Caco-2 (cell line): ENCODE measurements at regions not wholly inside any gene's neighbourhood (a gene's known extent, or its start where the extent isn't known, plus 50 kb on each side); places are given as distances from the start of the nearest gene placed in this dataset.

Source experiments
- BruUV-seq: library from RNA; stranded (reverse); fragments of 400-500 nt; replicated peaks from 2 replicates; lab custom pipeline; 2021; lab: Mats Ljungman, UMichigan
- CTCF ChIA-PET: fragments of 300-600 bp; sonication (Branson Sonifier 250); formaldehyde crosslinking; loops from one replicate; lab custom pipeline; 2022; ENCODE audit warnings: antibody characterized with exemption; lab: Charles Lee
- POLR2A ChIA-PET: fragments of 300-600 bp; sonication (Branson Sonifier 250); formaldehyde crosslinking; loops from one replicate; lab custom pipeline; 2022; ENCODE audit warnings: antibody characterized with exemption; lab: Charles Lee
- DNase-seq, 2 experiments: peaks; one replicate each; pipeline versions ENCODE4 v3.0.0 to v3.0.0-alpha.2; 2020 to 2022
- H3K27me3 ChIP-seq: replicated peaks from 2 replicates; pipeline ENCODE4 v1.6.0; 2011; ENCODE audit warnings: low read length; ENCODE audit not compliant: control insufficient read depth, insufficient read depth
- H3K36me3 ChIP-seq: 2 replicates; pipeline ENCODE4 v1.5.1; 2011; ENCODE audit warnings: low read length; ENCODE audit not compliant: control insufficient read depth, insufficient read depth
- H3K4me1 ChIP-seq: fragments of 250-450 bp; sonication (Bioruptor Pico); 2 replicates; pipeline ENCODE4 v1.5.1; 2020; ENCODE audit warnings: mild to moderate bottlenecking
- H3K4me3 ChIP-seq: 2 replicates; pipeline ENCODE4 v1.5.1; 2011; ENCODE audit warnings: low read depth, mild to moderate bottlenecking, control low read depth, low read length
- H3K9me3 ChIP-seq: fragments of 250-450 bp; sonication (Bioruptor Pico); 2 replicates; pipeline ENCODE4 v1.5.1; 2020; ENCODE audit warnings: mild to moderate bottlenecking, moderate library complexity
- H3K27ac Mint-ChIP-seq: one replicate; pipeline ENCODE4 v1.8.0; 2022; ENCODE audit warnings: mixed read lengths; ENCODE audit not compliant: unreplicated experiment
- H3K27me3 Mint-ChIP-seq: one replicate; pipeline ENCODE4 v1.8.0; 2022; ENCODE audit warnings: mixed read lengths; ENCODE audit not compliant: insufficient read depth, unreplicated experiment
- H3K36me3 Mint-ChIP-seq: one replicate; pipeline ENCODE4 v1.8.0; 2022; ENCODE audit warnings: mild to moderate bottlenecking, mixed read lengths; ENCODE audit not compliant: insufficient read depth, unreplicated experiment
- H3K4me1 Mint-ChIP-seq: one replicate; pipeline ENCODE4 v1.8.0; 2022; ENCODE audit warnings: low read depth, mixed read lengths; ENCODE audit not compliant: unreplicated experiment
- H3K4me3 Mint-ChIP-seq: one replicate; pipeline ENCODE4 v1.8.0; 2022; ENCODE audit warnings: mild to moderate bottlenecking, moderate library complexity, mixed read lengths; ENCODE audit not compliant: unreplicated experiment
- H3K9me3 Mint-ChIP-seq: one replicate; pipeline ENCODE4 v1.8.0; 2022; ENCODE audit warnings: mixed read lengths; ENCODE audit not compliant: unreplicated experiment
- intact Hi-C: fragments of 100-400 bp; cut with micrococcal nuclease; formaldehyde crosslinking; loops from one replicate; pipeline ENCODE4 v1.10.0; 2022; ENCODE audit not compliant: unreplicated experiment
- TF ChIP-seq, protein P1 (sequence below), 2 experiments: fragments of 200-600 bp in 1 of 2; IDR thresholded peaks; 1 replicate in 1 of 2; 2 replicates in 1 of 2; pipeline versions ENCODE4 v1.5.1 to v1.8.0; 2011 to 2022; ENCODE audit warnings: antibody characterized with exemption in 1 of 2, control low read depth in 1 of 2, inconsistent platforms in 1 of 2, low read depth in 1 of 2, low read length in 1 of 2, mild to moderate bottlenecking in 1 of 2, moderate library complexity in 1 of 2; ENCODE audit not compliant: insufficient read depth in 1 of 2, severe bottlenecking in 1 of 2, unreplicated experiment in 1 of 2

DNA sequence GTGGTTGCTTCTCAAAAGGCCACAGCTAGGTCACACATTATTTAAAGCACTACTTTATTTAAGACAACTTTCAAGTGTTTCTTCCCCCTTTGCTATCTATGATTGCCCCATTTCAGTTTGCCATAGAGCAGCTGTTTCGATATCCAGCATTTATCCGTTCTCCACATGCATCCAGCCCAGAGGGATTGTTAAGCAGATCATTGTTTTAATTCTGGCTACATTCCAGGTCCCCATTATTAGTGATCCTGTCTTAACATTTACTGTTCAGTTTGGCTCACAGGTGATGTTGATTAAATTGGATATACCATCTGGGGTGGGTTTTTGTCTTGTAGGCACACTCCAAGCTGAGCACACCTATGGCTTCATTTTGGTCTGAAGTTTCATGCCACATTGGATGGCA lies 638.7 kb downstream of the ZEB2 start:
- ChIA-PET POLR2A (no interaction called here), CTCF (no interaction called here)
- no peak for DNase-seq
- Mint-ChIP-seq H3K4me3 (no peak overlapping the region), H3K36me3 (no peaks in the 10 kb centered on the region), H3K27me3 (peaks cover 8% of the 10 kb centered on the region), H3K4me1 (no peaks in the 10 kb centered on the region), H3K9me3 (no peaks in the 10 kb centered on the region), H3K27ac (no peak overlapping the region)
- Histone ChIP-seq H3K36me3 (no peaks in the 10 kb centered on the region), H3K4me1 (no peaks in the 10 kb centered on the region), H3K27me3 (no peaks in the 10 kb centered on the region), H3K9me3 (no peaks in the 10 kb centered on the region; the same call in 1 of the 2 replicates), H3K4me3 (no peak overlapping the region)
- intact Hi-C loops: no loop called here
- BruUV-seq: no TSS peak
- TF ChIP-seq, protein P1, sequence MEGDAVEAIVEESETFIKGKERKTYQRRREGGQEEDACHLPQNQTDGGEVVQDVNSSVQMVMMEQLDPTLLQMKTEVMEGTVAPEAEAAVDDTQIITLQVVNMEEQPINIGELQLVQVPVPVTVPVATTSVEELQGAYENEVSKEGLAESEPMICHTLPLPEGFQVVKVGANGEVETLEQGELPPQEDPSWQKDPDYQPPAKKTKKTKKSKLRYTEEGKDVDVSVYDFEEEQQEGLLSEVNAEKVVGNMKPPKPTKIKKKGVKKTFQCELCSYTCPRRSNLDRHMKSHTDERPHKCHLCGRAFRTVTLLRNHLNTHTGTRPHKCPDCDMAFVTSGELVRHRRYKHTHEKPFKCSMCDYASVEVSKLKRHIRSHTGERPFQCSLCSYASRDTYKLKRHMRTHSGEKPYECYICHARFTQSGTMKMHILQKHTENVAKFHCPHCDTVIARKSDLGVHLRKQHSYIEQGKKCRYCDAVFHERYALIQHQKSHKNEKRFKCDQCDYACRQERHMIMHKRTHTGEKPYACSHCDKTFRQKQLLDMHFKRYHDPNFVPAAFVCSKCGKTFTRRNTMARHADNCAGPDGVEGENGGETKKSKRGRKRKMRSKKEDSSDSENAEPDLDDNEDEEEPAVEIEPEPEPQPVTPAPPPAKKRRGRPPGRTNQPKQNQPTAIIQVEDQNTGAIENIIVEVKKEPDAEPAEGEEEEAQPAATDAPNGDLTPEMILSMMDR (IDR thresholded peaks at IDR 0.05; ENCODE audit: insufficient read depth in 1 of 2, low read depth in 1 of 2, low read length in 1 of 2, severe bottlenecking in 1 of 2, unreplicated experiment in 1 of 2): no peak

DNA sequence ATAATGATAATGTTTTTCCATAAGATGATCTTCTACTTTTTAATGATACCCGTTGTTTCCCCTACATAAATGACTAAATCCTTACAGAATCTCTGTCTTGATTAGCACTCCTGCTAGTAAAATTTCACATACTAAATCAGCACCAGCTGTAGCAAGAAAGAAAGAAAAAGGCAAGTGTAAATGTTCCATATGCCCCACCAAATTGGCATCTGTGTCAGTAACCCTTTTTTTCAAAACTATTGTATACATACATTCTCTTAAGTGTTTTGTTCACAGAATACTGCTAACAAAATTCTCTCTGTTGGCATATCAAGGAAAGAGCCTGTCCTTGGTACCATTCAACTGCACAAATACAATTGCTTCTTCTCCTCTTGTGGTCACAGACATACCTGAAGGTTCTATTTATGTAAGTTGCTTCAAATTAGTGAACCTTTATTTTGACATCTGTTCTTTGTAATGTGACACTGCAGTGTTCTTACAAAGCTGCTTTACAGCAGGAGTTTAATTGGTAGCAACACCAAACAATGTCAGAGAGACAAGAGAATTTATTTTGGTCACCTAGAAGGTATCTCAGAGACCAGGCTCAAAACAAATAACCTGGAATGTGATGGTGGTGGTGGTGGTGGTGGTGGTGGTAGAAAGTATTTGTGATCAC lies 641.9 kb downstream of the ZEB2 start:
- ChIA-PET POLR2A (no interaction called here), CTCF (no interaction called here)
- TF ChIP-seq, protein P1 (IDR thresholded peaks at IDR 0.05; ENCODE audit: insufficient read depth in 1 of 2, low read depth in 1 of 2, low read length in 1 of 2, severe bottlenecking in 1 of 2, unreplicated experiment in 1 of 2): no peak
- no TSS peak for BruUV-seq
- Histone ChIP-seq H3K4me1 (no peaks in the 10 kb centered on the region), H3K4me3 (no peak overlapping the region), H3K27me3 (no peaks in the 10 kb centered on the region), H3K36me3 (no peaks in the 10 kb centered on the region), H3K9me3 (no peaks in the 10 kb centered on the region; the same call in 1 of the 2 replicates)
- intact Hi-C loops: no loop called here
- peaks cover 3% of the 10 kb centered on the region for H3K27me3 Mint-ChIP-seq
- H3K27ac Mint-ChIP-seq: no peak overlapping the region
- no peaks in the 10 kb centered on the region for H3K4me1 Mint-ChIP-seq
- no peaks in the 10 kb centered on the region for H3K36me3 Mint-ChIP-seq
- no peak for DNase-seq
- H3K4me3 Mint-ChIP-seq: no peak overlapping the region
- peaks cover 6% of the 10 kb centered on the region for H3K9me3 Mint-ChIP-seq

DNA sequence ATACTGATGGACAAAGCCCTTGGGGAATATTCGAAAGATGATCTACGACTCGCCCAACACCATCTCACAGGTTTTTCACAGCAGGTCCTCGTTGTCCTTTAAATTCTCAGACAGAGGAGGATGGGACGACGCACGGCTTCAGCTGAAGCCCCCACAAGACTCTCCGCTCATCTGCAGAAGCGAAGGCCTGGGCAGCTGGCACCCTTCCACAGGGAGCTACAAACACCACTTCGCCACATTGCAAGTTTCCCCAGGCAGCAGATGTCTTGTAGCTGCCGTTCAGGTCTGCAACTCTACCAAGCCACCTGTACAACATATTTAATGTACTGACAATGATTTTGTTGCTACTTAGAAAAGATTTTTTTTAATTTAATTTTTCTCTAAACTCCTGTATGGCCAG lies 642.9 kb downstream of the ZEB2 start:
- Mint-ChIP-seq H3K27me3 (peaks cover 3% of the 10 kb centered on the region), H3K27ac (no peak overlapping the region), H3K4me1 (no peaks in the 10 kb centered on the region), H3K9me3 (peaks cover 10% of the 10 kb centered on the region), H3K4me3 (no peak overlapping the region), H3K36me3 (no peaks in the 10 kb centered on the region)
- ChIA-PET POLR2A (no interaction called here), CTCF (no interaction called here)
- Histone ChIP-seq H3K4me3 (no peak overlapping the region), H3K9me3 (peaks cover 7% of the 10 kb centered on the region; the same call in 1 of the 2 replicates), H3K36me3 (no peaks in the 10 kb centered on the region), H3K4me1 (no peaks in the 10 kb centered on the region), H3K27me3 (no peaks in the 10 kb centered on the region)
- DNase-seq: no peak
- intact Hi-C loops: no loop called here
- TF ChIP-seq, protein P1 (IDR thresholded peaks at IDR 0.05; ENCODE audit: insufficient read depth in 1 of 2, low read depth in 1 of 2, low read length in 1 of 2, severe bottlenecking in 1 of 2, unreplicated experiment in 1 of 2): no peak
- BruUV-seq: no TSS peak
